T-helper 1 cell treated with Interleukin-12 subunit alpha and Interleukin-12 subunit beta and Interleukin-4 antibody, amounts not matched to agents 30 μg/mL and 1 μg/mL, for 36 hours (primary cell): ENCODE measurements at regions not wholly inside any gene's neighbourhood (a gene's known extent, or its start where the extent isn't known, plus 50 kb on each side); places are given as distances from the start of the nearest gene placed in this dataset.
"Not testable (repeated sequence)": the region's sequence is repeated elsewhere in the genome, so short reads cannot be mapped to it uniquely, and the experiment has no call there.

Experiments used
- H3K27ac Mint-ChIP-seq: one replicate; pipeline ENCODE4 v1.8.0; 2021; ENCODE audit warnings: mild to moderate bottlenecking, mixed read lengths
- H3K27me3 Mint-ChIP-seq: one replicate; pipeline ENCODE4 v1.8.0; 2021; ENCODE audit warnings: low read depth, mixed read lengths
- H3K36me3 Mint-ChIP-seq: one replicate; pipeline ENCODE4 v1.8.0; 2021; ENCODE audit warnings: low read depth, mixed read lengths
- H3K4me1 Mint-ChIP-seq: one replicate; pipeline ENCODE4 v1.8.0; 2021; ENCODE audit warnings: low read depth, mixed read lengths
- H3K4me3 Mint-ChIP-seq: one replicate; pipeline ENCODE4 v1.8.0; 2021; ENCODE audit warnings: mild to moderate bottlenecking, moderate library complexity, mixed read lengths
- H3K9me3 Mint-ChIP-seq: one replicate; pipeline ENCODE4 v1.8.0; 2021; ENCODE audit warnings: mixed read lengths

DNA sequence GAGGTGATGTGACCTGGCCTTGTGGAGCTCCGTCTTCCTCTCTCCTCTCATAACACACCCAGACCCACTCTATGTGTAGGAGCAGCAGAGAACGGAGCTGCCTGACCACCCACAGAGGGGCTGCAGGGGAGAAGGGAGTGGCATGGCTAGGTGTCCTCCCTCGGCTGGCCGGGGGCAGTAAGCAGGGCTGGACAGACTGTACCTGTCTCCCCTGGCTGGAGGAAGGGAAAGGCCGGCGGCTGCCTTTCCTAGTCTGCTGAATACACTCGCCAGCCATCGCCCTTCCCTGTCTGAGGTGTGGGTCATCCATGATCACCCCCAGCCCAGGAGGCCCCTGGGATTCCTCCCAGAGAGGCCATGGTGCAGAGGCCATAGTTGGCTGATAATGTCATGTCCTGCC, 187.2 kb upstream of the AJAP1 start:
- H3K4me3 Mint-ChIP-seq: no peak overlapping the region
- no peaks in the 10 kb centered on the region for H3K36me3 Mint-ChIP-seq
- no peaks in the 10 kb centered on the region for H3K4me1 Mint-ChIP-seq
- H3K9me3 Mint-ChIP-seq: no peaks in the 10 kb centered on the region
- no peak overlapping the region for H3K27ac Mint-ChIP-seq
- H3K27me3 Mint-ChIP-seq: no peaks in the 10 kb centered on the region

DNA sequence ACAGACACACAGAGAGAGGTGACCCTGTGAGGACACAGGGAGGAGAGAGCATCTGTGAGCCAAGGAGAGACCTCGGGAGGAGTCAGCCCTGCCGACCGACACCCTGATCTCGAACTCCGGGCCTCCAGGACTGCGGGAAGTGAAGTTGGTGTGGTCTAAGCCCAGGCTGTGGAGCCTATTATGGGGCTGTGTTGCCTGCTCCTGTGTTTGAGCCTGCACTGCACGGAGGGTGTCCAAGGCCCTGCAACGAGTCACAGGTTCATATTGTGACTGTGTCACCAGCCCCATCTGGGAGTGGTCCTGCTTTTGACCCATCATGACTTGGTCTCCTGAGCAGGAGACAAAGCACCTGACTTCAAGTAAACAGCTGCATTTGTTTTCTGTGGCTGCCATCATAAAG, 186.0 kb upstream of the AJAP1 start:
- no peaks in the 10 kb centered on the region for H3K27me3 Mint-ChIP-seq
- H3K36me3 Mint-ChIP-seq: no peaks in the 10 kb centered on the region
- H3K27ac Mint-ChIP-seq: no peak overlapping the region
- H3K4me3 Mint-ChIP-seq: no peak overlapping the region
- no peaks in the 10 kb centered on the region for H3K9me3 Mint-ChIP-seq
- no peaks in the 10 kb centered on the region for H3K4me1 Mint-ChIP-seq

DNA sequence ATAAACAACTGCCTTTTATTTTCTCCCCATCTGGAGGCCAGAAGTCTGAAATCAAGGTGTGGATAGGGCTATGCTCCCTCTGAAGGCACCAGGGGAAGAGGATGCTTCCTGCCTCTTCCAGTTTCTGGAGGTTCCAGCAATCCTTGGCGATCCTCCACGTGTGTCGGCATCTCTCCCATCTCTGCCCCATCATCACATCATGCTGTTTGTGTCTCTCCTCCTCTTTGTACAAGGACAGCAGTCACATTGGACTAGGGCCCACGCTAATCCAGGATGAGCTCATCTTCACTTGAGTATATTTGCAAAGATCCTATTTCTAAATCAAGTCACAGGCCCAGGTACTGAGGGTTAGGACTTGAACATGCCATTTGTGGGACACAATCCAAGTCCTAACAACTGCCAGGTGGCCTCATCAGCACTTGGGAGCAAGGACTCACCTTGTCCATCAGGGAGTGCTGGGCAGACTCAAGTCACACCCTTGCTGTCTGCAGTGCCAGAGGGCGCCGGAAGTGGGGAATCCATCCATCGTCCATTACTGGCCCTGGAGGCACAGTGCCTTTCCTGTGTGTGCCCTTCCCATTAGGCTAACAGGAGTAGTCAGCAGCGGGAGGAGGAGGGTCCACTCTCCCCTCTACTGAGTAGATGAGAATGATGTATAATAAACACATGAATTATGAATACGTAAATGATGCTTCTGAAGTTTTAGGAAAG, 185.4 kb upstream of the AJAP1 start:
- Mint-ChIP-seq H3K36me3 (no peaks in the 10 kb centered on the region), H3K4me1 (no peaks in the 10 kb centered on the region), H3K9me3 (no peaks in the 10 kb centered on the region), H3K27me3 (no peaks in the 10 kb centered on the region), H3K4me3 (no peak overlapping the region), H3K27ac (no peak overlapping the region)

DNA sequence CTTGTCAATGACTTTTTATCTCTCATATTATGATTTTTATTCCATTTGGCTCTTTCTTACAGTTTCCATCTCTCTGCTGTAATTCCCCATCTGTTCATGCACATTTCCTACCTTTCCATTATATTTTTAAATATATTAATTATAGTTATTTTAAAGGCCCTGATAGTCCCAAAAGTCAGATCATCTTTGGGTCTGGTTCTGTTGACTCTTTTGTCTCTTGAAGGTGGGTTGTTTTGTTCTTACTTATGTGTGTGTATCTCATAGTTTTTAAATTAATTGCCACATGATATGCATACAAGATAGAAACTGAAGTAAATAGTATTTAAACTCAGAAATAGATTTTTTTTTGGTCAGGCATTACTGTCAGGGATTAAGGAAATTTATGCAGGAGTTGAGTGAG, 178.0 kb upstream of the AJAP1 start:
- Mint-ChIP-seq H3K27ac (no peak overlapping the region), H3K4me3 (no peak overlapping the region), H3K36me3 (no peaks in the 10 kb centered on the region), H3K4me1 (no peaks in the 10 kb centered on the region), H3K27me3 (no peaks in the 10 kb centered on the region), H3K9me3 (peaks cover 10% of the 10 kb centered on the region)

DNA sequence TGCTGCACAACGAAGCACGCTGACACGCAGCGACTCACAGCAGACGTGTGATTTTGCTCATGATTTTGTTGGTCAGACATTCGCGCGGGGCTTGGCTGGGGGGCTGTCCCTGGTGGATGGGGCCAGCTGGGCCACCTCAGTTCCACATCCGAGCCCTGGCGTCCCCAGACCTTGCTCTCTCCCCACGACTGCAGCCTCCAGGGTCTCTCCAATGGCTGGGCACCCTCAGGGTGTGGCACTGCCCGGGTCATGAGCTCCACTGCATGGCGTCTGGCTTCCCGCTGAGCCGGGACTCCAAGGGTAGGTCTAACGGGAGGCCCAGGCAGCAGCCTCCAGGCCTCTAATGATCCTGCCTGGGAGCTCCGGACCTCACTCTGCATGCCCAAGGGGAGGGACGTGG, 173.0 kb upstream of the AJAP1 start:
- H3K4me1 Mint-ChIP-seq: no peaks in the 10 kb centered on the region
- no peaks in the 10 kb centered on the region for H3K36me3 Mint-ChIP-seq
- no peak overlapping the region for H3K27ac Mint-ChIP-seq
- H3K27me3 Mint-ChIP-seq: no peaks in the 10 kb centered on the region
- H3K9me3 Mint-ChIP-seq: peaks cover 6% of the 10 kb centered on the region
- no peak overlapping the region for H3K4me3 Mint-ChIP-seq

DNA sequence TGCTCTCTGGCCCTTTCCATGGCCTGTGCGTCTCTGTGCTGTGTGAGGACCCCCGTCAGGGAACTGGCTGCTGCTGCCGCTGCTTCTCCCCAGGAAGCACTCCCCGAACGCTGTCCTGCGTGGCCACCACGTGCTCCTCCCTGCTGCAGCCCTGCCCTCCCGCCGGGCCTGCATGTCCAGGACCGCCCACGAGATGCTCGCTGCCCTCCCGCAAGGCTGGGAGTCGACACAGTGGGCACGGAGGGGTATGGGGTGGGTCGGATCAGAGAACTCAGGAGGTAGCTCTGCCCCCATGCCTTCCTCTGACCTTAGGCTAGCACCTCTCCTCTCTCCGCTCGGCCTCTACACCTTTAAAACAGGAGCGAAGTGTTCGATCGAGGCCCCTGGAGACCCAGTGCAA, 171.9 kb upstream of the AJAP1 start:
- H3K27ac Mint-ChIP-seq: no peak overlapping the region
- no peak overlapping the region for H3K4me3 Mint-ChIP-seq
- no peaks in the 10 kb centered on the region for H3K27me3 Mint-ChIP-seq
- no peaks in the 10 kb centered on the region for H3K36me3 Mint-ChIP-seq
- H3K9me3 Mint-ChIP-seq: no peaks in the 10 kb centered on the region
- no peaks in the 10 kb centered on the region for H3K4me1 Mint-ChIP-seq

DNA sequence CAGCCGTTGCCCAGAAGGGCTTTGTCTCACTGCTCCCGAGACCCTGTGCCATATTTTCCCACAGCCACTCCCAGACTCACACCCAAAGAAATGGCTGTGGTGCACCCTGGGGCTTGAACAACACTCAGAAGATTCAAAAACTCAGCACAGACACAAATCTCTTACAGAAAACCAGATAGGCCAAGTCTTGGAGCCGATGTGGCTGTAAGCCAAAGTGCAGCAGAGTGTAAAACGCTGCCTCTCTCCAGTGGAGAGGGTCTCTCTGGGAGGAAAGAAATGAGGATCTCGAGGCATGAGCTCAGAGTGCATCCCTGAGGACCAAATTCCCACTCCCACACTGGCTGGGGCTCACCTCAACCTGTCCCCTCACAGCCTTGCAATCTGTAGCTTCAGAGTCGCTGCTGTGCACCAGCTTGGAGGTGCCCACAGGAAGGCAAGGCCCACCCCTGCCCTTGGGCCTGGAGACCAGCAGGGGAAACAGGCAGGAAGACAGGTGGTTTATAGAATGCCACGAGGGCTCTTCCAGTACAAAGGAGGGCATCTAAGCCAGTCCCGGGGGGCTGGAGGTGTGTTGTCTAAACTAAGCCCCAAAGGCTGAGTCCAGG, 171.3 kb upstream of the AJAP1 start:
- H3K4me1 Mint-ChIP-seq: no peaks in the 10 kb centered on the region
- no peak overlapping the region for H3K27ac Mint-ChIP-seq
- H3K27me3 Mint-ChIP-seq: no peaks in the 10 kb centered on the region
- H3K36me3 Mint-ChIP-seq: no peaks in the 10 kb centered on the region
- H3K9me3 Mint-ChIP-seq: no peaks in the 10 kb centered on the region
- no peak overlapping the region for H3K4me3 Mint-ChIP-seq

DNA sequence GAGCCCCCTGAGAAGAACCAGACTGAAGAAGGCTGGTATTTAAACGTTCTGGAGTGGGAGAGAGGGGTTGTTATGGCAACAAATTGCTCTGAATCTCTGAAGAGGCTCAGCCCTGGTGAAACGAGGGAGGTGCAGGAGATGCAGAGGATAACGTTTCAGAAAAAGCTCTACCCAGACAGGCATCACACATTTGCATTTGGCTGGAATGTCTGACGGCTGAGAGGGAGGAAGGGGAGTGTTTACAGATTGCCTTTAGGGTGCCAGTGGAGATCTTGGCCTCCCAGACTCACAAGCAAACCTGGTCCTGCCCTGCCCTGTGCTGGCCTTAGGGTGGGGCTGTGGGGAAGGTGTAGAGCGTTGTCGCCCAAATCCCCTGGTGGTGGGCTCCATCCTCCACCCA, 169.0 kb upstream of the AJAP1 start:
- no peaks in the 10 kb centered on the region for H3K9me3 Mint-ChIP-seq
- H3K4me3 Mint-ChIP-seq: no peak overlapping the region
- no peaks in the 10 kb centered on the region for H3K4me1 Mint-ChIP-seq
- H3K27ac Mint-ChIP-seq: no peak overlapping the region
- H3K36me3 Mint-ChIP-seq: no peaks in the 10 kb centered on the region
- H3K27me3 Mint-ChIP-seq: no peaks in the 10 kb centered on the region

DNA sequence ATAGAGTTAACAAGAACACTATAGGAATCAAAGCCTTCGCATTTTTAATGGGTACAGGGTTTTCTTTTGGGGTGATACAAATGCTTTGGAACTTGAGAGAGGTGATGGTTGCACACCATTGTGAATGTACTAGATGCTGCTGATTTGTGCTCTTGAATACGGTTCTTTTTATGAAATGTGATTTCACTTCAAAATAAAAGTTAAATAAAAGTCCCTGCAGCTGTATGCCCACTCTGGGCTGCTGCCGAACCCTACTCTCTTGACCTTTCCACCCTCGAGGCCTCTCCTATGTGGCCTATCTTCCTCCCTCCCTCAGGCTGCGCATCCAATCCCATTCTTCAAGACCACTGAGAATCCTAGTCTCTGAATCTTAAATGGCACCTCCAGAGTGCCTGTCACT, 168.5 kb upstream of the AJAP1 start:
- Mint-ChIP-seq H3K4me1 (no peaks in the 10 kb centered on the region), H3K9me3 (no peaks in the 10 kb centered on the region), H3K4me3 (no peak overlapping the region), H3K36me3 (no peaks in the 10 kb centered on the region), H3K27me3 (no peaks in the 10 kb centered on the region), H3K27ac (no peak overlapping the region)

DNA sequence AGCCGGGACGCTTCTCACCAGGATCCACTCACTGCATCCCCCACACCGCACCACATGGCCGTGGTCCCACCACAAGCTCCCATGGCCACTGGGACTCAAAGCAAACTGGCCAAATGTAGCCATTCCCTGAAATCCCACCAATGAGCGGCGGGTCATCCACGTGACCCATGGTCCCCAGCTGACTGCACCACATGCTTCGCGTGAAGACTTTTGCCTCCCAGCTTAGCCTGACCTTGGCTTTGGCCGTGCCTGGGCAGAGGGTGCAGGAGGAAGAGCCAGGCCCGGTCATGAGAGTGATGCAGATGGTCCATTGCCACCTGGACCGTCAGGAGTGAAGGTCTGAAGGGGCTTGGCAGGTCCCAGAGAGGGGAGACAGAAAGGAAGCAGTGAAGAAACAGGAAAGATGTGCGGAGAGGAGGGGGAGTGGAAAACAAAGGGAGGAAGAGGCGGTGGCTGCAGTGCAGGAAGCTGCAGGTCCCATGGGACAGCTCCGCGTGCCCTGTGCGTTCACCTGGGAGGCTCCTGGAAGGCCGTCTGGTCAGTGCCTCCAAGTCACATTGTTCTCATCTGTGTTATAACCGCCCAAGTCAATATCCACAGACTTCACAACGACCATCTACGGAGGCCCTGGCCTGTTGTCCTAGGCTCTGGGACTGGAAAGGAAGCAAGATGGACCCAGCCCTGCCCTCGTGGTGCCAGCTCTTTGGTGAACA, 167.8 kb upstream of the AJAP1 start:
- no peaks in the 10 kb centered on the region for H3K27me3 Mint-ChIP-seq
- H3K4me3 Mint-ChIP-seq: no peak overlapping the region
- H3K9me3 Mint-ChIP-seq: no peaks in the 10 kb centered on the region
- no peak overlapping the region for H3K27ac Mint-ChIP-seq
- H3K4me1 Mint-ChIP-seq: no peaks in the 10 kb centered on the region
- no peaks in the 10 kb centered on the region for H3K36me3 Mint-ChIP-seq

DNA sequence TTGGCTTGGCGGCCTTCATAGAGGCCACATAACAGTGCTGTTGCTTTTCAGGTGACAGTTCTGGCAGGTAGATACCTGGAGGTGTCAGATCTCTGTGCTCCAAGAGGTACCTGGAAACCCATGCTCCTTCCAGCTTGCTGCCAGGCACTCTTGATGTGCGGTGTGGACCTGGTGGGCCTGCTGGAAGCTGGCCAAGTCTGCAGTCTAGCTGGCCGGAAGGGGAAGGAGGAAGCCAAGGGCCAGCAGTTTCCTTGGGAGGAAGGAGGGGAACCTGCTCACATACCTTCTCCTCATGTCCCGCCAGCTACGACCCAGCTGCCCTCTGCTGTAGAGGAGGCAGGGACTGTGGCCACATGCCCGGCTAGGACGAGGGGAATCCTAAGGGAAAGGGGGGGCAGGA, 166.4 kb upstream of the AJAP1 start:
- Mint-ChIP-seq H3K27me3 (no peaks in the 10 kb centered on the region), H3K36me3 (no peaks in the 10 kb centered on the region), H3K4me3 (no peak overlapping the region), H3K4me1 (no peaks in the 10 kb centered on the region), H3K9me3 (no peaks in the 10 kb centered on the region), H3K27ac (no peak overlapping the region)

DNA sequence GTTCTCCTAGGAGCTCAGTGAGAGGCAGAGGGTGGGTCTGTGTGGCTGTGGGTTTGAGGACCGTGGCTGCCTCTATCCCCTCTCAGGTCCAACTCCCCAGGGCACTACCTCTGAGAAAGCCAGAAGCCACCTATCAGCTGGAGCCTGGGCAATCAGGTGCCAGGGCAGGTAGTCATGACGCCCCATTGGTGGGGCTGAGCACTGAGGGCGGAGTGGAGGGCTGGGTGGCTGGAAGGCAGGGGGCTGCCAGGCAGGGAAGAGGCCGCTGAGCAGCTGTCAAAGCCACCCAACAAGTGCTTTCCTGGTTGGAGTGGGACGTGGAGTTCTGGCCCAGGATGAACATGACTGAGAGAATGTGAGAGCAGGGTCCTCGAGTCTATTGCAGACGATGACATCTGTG, 164.9 kb upstream of the AJAP1 start:
- H3K36me3 Mint-ChIP-seq: no peaks in the 10 kb centered on the region
- no peaks in the 10 kb centered on the region for H3K4me1 Mint-ChIP-seq
- H3K27ac Mint-ChIP-seq: no peak overlapping the region
- H3K27me3 Mint-ChIP-seq: no peaks in the 10 kb centered on the region
- H3K4me3 Mint-ChIP-seq: no peak overlapping the region
- no peaks in the 10 kb centered on the region for H3K9me3 Mint-ChIP-seq

DNA sequence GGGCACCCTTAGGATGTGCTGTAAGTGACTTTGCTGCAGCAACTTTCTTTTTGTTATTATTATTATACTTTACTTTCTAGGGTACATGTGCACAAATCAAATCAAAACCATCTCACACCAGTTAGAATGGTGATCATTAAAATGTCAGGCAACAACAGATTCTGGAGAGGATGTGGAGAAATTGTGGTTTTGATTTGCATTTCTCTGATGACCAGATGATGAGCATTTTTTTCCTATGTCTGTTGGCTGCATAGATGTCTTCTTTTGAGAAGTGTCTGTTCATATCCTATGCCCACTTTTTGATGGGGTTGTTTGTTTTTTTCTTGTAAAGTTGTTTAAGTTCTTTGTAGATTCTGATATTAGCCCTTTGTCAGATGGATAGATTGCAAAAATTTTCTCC, 164.4 kb upstream of the AJAP1 start:
- H3K4me3 Mint-ChIP-seq, H3K36me3 Mint-ChIP-seq, H3K27ac Mint-ChIP-seq, H3K9me3 Mint-ChIP-seq, H3K27me3 Mint-ChIP-seq, H3K4me1 Mint-ChIP-seq: not testable (repeated sequence)

DNA sequence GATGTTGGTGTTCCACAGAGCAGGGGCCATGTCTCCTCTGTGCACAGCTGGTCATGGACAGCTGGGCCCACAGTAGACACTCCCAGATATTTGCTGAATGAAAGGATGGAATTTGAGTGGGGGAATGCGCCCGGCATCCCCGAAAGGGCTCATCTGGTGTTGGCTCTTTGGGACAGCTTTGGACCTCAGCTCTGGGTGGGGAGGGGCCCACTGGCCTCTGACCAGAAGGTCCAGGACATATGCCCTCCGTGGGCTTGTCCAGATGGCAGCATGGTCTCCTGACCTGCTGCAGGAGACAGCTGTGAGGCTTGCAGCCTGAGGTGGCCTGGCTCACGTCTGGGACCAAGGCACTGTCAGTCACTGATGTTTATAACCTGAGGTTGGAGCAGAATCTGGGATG, 160.4 kb upstream of the AJAP1 start:
- Mint-ChIP-seq H3K4me3 (no peak overlapping the region), H3K9me3 (no peaks in the 10 kb centered on the region), H3K27me3 (no peaks in the 10 kb centered on the region), H3K4me1 (no peaks in the 10 kb centered on the region), H3K36me3 (no peaks in the 10 kb centered on the region), H3K27ac (no peak overlapping the region)

DNA sequence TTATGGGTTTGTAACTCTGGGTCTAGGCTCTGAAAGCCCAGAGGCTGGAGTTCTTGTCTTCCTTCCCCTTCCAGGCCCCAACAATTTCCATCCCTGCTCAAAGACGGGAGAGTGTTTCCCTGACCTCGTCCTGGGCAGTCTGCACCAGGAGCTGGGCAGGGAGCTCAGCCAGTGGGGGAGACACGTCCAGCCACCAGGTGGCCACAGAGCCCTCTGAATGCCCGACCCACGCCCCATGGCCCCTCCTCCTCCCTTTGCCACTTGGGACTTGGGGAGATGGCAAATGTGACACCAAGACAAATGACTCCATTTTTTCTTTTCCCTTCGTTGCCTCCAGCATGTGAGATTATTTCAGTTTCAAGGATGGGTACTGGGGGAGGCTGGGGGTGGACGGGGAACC, 159.9 kb upstream of the AJAP1 start:
- Mint-ChIP-seq H3K4me1 (no peaks in the 10 kb centered on the region), H3K27me3 (no peaks in the 10 kb centered on the region), H3K36me3 (no peaks in the 10 kb centered on the region), H3K27ac (no peak overlapping the region), H3K4me3 (no peak overlapping the region), H3K9me3 (no peaks in the 10 kb centered on the region)
